SH-SY5Y (cell line): ENCODE measurements at regions not wholly inside any gene's neighbourhood (a gene's known extent, or its start where the extent isn't known, plus 50 kb on each side); places are given as distances from the start of the nearest gene placed in this dataset.

ENCODE experiments used
- GATA2 ChIP-seq: IDR thresholded peaks from 2 replicates; pipeline ENCODE4 v1.6.1; 2011; ENCODE audit warnings: mild to moderate bottlenecking, low read depth, low read length
- GATA3 ChIP-seq: IDR thresholded peaks from 2 replicates; pipeline ENCODE4 v1.6.1; 2011; ENCODE audit warnings: low read depth, mild to moderate bottlenecking, low read length, moderate library complexity

DNA sequence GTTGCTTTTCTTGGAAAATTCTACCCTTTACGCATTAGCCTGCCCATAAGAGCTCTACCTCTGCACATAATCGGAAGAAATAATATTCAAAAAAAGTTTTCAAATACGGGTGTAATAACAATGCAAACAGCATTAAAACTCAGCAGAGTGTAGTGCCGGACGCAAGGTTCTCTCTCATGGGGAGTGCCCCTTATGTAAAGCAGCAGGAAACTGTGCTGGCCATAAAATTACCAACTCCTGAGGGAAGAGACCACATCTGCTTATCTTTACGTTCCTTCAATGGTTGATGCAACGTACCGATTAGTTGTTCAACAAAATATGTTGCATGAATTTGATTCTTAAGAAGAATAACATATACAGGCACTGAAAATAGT lies 118.7 kb upstream of the TMCC3 start:
- no peak for TF ChIP-seq GATA2
- TF ChIP-seq GATA3 = no peak
